Adipocyte (in vitro differentiated cells): ENCODE measurements at regions not wholly inside any gene's neighbourhood (a gene's known extent, or its start where the extent isn't known, plus 50 kb on each side); places are given as distances from the start of the nearest gene placed in this dataset.

Experiments
- DNase-seq: peaks from one replicate; pipeline ENCODE4 v3.0.0-alpha.2; 2015; ENCODE audit warnings: low read depth
- H3K27me3 ChIP-seq: replicated peaks from 2 replicates; pipeline ENCODE4 v1.7.0; 2013; ENCODE audit warnings: mild to moderate bottlenecking, low read length, moderate library complexity; ENCODE audit not compliant: control insufficient read depth, insufficient read depth
- H3K36me3 ChIP-seq: 2 replicates; pipeline ENCODE4 v1.7.0; 2013; ENCODE audit warnings: low read length, mild to moderate bottlenecking, moderate library complexity; ENCODE audit not compliant: control insufficient read depth, insufficient read depth, severe bottlenecking
- H3K4me1 ChIP-seq: 2 replicates; pipeline ENCODE4 v1.7.0; 2013; ENCODE audit warnings: mild to moderate bottlenecking, low read length, moderate library complexity; ENCODE audit not compliant: control insufficient read depth, insufficient read depth
- H3K4me3 ChIP-seq: 2 replicates; pipeline ENCODE4 v1.7.0; 2013; ENCODE audit warnings: mild to moderate bottlenecking, low read length, moderate library complexity
- H3K9ac ChIP-seq: 2 replicates; pipeline ENCODE4 v1.7.0; 2013; ENCODE audit warnings: mild to moderate bottlenecking, low read length, moderate library complexity
- H3K9me3 ChIP-seq: 2 replicates; pipeline ENCODE4 v1.7.0; 2013; ENCODE audit warnings: mild to moderate bottlenecking, low read length, moderate library complexity; ENCODE audit not compliant: control insufficient read depth

- H3K4me1 ChIP-seq, result peaks cover 27% of the 10 kb centered on the region
- H3K4me3 ChIP-seq, result no peak overlapping the region
- no peak for DNase-seq
Observed at GRCh38 chr1:115413208-115413607, 75.2 kb upstream of the NGF start.

DNA sequence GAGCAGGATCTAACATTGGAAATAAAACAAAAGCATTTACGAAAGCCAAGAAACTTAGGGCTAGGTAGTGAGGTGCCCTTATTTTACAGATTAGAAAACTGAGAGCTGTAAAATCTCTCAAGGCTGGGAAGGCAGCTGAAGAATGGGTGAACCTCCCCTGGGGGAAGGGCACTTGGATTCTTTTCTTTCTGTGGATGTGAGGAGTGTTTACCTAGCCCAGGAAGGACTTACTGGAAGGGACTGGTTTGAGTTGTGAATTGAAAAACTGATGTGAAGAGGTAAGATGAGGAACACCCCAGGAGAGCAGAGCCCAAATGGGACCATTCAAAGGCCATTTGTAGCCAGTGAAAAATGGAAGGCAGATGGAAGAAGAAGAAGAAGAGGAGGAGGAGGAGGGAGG, 74.7 kb upstream of the NGF start:
- Histone ChIP-seq H3K9me3 (peaks cover 11% of the 10 kb centered on the region), H3K4me3 (no peak overlapping the region), H3K36me3 (no peaks in the 10 kb centered on the region), H3K4me1 (peaks cover 27% of the 10 kb centered on the region), H3K27me3 (no peaks in the 10 kb centered on the region), H3K9ac (no peak overlapping the region)
- no peak for DNase-seq

More at GRCh38 chr1:115413208-115413607, 75.2 kb upstream of the NGF start:
- Histone ChIP-seq H3K27me3 (no peaks in the 10 kb centered on the region), H3K36me3 (no peaks in the 10 kb centered on the region), H3K9ac (no peak overlapping the region), H3K9me3 (peaks cover 11% of the 10 kb centered on the region)

DNA sequence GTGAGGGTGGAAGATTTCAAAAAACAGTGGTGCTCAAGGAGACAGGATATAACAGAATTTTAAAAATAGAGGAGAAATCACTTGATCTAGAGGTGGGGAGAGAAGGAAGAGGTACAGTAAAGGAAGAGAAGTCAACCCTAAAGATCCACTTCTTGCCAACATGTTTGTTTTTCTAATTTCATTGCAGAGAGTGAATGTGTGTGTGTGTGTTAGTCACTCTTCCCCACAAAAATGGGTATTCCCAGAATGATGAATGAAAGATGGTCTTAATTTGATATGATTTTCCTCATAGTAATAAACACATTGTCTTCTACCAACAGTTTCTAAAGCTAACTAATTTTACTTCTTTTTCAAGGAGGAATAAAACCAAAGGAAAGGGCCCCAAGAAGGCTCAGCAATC, 74.2 kb upstream of the NGF start:
- Histone ChIP-seq H3K27me3 (no peaks in the 10 kb centered on the region), H3K9me3 (peaks cover 11% of the 10 kb centered on the region), H3K36me3 (no peaks in the 10 kb centered on the region), H3K4me1 (peaks cover 27% of the 10 kb centered on the region), H3K4me3 (no peak overlapping the region), H3K9ac (no peak overlapping the region)
- DNase-seq, result no peak

DNA sequence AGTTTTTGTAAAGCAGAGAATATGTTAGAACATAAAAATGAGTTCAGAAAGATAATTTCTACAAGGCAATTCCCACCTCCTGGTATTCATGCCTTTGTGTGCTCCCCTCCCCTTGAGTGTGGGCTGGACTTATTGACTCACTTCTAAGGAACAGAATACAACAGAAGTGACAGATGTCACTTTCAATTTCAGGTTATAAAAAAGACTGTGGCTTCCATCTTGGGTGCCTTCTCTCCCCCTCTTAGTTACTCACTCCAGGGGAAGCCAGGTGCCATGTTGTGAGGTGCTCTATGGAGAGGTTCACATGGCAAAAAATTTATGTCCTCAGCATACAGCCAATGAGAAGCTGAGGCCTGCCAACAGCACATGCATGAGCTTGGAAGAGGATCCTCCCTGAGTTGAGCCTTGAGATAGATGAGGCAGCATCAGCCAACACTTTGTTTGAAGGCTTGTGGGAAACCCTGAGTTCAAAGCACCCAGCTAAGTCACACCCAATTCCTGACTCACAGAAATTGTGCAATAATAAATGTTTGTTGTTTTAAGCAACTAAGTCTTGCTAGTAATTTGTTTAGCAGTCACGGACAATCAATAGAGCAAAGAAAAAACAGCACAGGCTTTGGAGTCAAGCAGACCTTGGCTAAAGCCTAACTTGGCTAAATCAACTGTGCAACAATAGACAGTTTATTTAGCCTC, 73.5 kb upstream of the NGF start:
- Histone ChIP-seq H3K36me3 (no peaks in the 10 kb centered on the region), H3K9ac (no peak overlapping the region), H3K4me1 (peaks cover 27% of the 10 kb centered on the region), H3K4me3 (no peak overlapping the region), H3K27me3 (no peaks in the 10 kb centered on the region), H3K9me3 (peaks cover 3% of the 10 kb centered on the region)
- peak; percentile 79 for DNase-seq

DNA sequence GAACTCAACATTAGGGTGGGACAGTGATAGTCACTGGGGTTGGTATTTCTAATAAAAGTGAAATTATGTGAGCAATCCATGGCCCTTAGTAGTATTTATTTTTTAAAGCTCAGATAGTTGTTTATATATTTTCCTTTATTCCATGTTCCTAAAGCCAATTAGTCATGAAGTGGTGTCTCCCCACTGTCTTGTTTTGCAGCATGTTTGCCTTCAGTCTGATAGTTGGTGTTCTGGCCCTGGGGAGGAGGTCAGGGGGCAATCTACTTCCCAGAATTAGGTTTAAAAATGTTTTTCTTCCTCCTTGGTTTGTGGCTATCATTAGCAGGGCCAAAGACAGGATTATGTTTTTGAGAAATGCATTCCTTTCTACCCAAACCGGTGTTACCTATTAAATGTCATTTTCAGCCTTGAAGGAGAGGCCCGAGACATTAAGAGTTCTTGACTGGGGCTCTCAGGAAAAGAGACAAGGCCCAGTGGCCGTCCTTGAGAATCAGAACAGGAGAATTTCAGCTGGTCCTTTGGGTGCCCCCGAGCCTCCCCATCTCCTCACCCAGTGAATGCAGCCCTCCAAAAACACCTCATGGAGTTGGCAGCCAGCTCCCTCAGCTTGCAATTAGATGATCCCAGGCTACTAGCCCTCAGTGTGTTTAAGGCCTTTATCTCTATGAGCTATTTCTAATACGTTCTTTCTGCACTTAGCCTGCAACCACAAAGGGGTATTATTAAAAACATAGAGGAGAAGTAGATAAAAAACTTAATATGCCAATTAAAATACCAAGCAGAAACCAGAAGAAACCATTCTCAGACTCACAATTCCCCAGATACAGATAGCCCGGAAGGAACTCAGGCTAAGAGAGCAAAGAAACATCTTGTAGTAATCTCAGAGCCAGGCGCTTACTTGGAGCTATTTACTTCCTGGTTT, 71.3 kb upstream of the NGF start:
- no peaks in the 10 kb centered on the region for H3K27me3 ChIP-seq
- no peaks in the 10 kb centered on the region for H3K36me3 ChIP-seq
- no peaks in the 10 kb centered on the region for H3K9me3 ChIP-seq
- no peak overlapping the region for H3K9ac ChIP-seq
- H3K4me3 ChIP-seq, result no peak overlapping the region
- peaks cover 27% of the 10 kb centered on the region for H3K4me1 ChIP-seq
- no peak for DNase-seq

- no peaks in the 10 kb centered on the region for H3K27me3 ChIP-seq
- H3K9ac ChIP-seq, result no peak overlapping the region
- H3K4me1 ChIP-seq, result peaks cover 27% of the 10 kb centered on the region
- no peaks in the 10 kb centered on the region for H3K36me3 ChIP-seq
- DNase-seq, result no peak
- H3K9me3 ChIP-seq, result no peaks in the 10 kb centered on the region
- no peak overlapping the region for H3K4me3 ChIP-seq
Observed at GRCh38 chr1:115408533-115408932, 70.5 kb upstream of the NGF start.

DNA sequence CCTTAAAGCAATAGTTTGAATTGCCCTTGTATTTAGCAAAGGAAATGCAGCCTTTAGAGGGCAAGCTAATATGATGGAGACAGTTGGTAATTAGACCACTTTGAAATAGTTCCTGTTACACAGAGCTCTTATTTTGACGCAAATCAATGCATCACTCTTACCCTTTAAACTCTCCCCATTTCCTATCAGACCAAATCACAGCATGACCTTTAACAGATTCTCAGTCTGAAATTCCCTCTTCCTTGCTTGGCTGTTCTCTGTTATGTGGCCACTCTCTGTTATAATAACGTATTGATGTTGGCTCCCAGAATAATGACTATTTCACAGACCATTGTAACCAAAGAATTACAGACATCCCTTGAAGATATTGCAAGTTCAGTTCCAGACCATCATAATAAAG, 66.9 kb upstream of the NGF start:
- no peak for DNase-seq
- peaks cover 24% of the 10 kb centered on the region for H3K4me1 ChIP-seq
- H3K27me3 ChIP-seq, result no peaks in the 10 kb centered on the region
- H3K36me3 ChIP-seq, result no peaks in the 10 kb centered on the region
- no peak overlapping the region for H3K9ac ChIP-seq
- no peak overlapping the region for H3K4me3 ChIP-seq
- H3K9me3 ChIP-seq, result no peaks in the 10 kb centered on the region

- DNase-seq, result peak; percentile 42
Observed at GRCh38 chr1:115402753-115403184, 64.7 kb upstream of the NGF start.

DNA sequence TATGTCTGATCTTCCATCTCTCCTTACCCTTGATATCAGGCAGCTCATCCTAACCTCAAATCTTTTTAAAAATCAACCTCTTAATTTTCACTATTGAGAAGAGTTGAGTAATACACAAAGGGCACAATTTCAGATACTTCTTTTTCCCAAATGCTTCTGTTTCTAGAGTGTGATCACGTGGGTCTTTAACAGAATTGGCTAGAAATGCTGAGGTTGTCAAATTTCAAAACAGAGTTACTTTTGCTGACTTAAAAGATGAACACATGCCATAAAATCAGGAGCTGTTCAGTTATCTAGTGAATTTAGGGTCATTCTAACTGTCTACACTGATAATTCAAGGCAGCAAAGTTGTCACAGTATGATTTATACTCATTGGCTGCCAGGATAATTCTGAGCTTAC, 63.6 kb upstream of the NGF start:
- Histone ChIP-seq H3K4me3 (no peak overlapping the region), H3K9ac (no peak overlapping the region), H3K36me3 (no peaks in the 10 kb centered on the region), H3K9me3 (no peaks in the 10 kb centered on the region), H3K27me3 (no peaks in the 10 kb centered on the region), H3K4me1 (peaks cover 8% of the 10 kb centered on the region)
- no peak for DNase-seq

More at GRCh38 chr1:115402753-115403184, 64.7 kb upstream of the NGF start:
- Histone ChIP-seq H3K9me3 (no peaks in the 10 kb centered on the region), H3K9ac (no peak overlapping the region), H3K27me3 (no peaks in the 10 kb centered on the region), H3K4me1 (peaks cover 8% of the 10 kb centered on the region), H3K4me3 (no peak overlapping the region), H3K36me3 (no peaks in the 10 kb centered on the region)

DNA sequence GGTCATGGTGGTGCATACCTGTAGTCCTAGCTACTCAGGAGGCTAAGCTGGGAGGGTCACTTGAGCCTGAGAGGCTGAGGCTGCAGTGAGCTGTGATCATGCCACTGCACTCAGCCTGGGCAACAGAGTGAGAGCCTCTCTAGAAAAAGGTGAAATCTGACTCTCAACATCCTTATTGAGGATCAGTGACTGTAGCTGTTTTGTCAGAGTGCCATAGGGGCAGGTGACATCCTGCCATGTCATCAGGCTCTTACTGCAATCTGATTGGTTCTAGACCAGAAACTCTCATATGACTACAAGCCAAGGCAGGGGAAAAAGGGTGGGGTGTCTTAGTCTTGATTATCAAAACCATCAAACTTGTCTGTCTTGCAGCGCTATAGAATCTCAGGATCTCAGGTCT, 62.8 kb upstream of the NGF start:
- DNase-seq, result no peak
- peaks cover 8% of the 10 kb centered on the region for H3K4me1 ChIP-seq
- H3K4me3 ChIP-seq, result no peak overlapping the region
- no peaks in the 10 kb centered on the region for H3K36me3 ChIP-seq
- no peaks in the 10 kb centered on the region for H3K9me3 ChIP-seq
- no peak overlapping the region for H3K9ac ChIP-seq
- no peaks in the 10 kb centered on the region for H3K27me3 ChIP-seq

GRCh38 chr1:115400426-115400825, 62.4 kb upstream of the NGF start:
- Histone ChIP-seq H3K4me1 (peaks cover 8% of the 10 kb centered on the region), H3K36me3 (no peaks in the 10 kb centered on the region), H3K27me3 (no peaks in the 10 kb centered on the region), H3K9me3 (no peaks in the 10 kb centered on the region), H3K9ac (no peak overlapping the region), H3K4me3 (no peak overlapping the region)
- no peak for DNase-seq
